GM06990 (cell line): ENCODE measurements at regions not wholly inside any gene's neighbourhood (a gene's known extent, or its start where the extent isn't known, plus 50 kb on each side); places are given as distances from the start of the nearest gene placed in this dataset.

Source experiments
- DNase-seq: peaks from one replicate; pipeline ENCODE4 v3.0.0-alpha.2; 2011; ENCODE audit not compliant: insufficient read length; ENCODE audit errors: extremely low read depth
- H3K27me3 ChIP-seq: replicated peaks from 2 replicates; pipeline ENCODE4 v1.6.0; 2011; ENCODE audit warnings: low read length; ENCODE audit not compliant: control insufficient read depth, insufficient read depth
- H3K36me3 ChIP-seq: 2 replicates; pipeline ENCODE4 v1.5.1; 2011; ENCODE audit warnings: low read length; ENCODE audit not compliant: control insufficient read depth, insufficient read depth
- H3K4me3 ChIP-seq: replicated peaks from 2 replicates; pipeline ENCODE4 v1.5.1; 2011; ENCODE audit warnings: low read depth, mild to moderate bottlenecking, control low read depth, low read length
- CTCF ChIP-seq: IDR thresholded peaks from 2 replicates; pipeline ENCODE4 v1.5.1; 2011; ENCODE audit warnings: low read length, control low read depth, mild to moderate bottlenecking, inconsistent platforms; ENCODE audit not compliant: insufficient read depth, poor library complexity, severe bottlenecking

DNA sequence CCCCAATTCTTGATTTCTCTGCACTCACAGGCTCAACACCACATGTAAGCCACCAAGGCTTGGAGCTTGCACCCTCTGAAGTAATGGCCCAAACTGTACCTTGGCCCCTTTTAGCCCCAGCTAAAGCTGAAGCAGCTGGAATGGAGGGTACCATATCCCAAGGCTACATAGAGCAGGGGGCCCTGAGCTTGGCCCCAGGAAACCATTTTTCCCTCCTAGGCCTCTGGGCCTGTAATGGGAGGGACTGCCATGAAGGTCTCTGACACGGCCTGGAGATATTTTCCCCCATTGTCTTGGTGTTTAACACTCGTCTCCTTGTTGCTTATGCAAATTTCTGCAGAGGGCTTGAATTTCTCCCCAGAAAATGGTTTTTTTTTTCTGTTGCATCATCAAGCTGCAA, 69.7 kb downstream of the SKA1 start:
- Histone ChIP-seq H3K4me3 (no peak overlapping the region), H3K27me3 (no peaks in the 10 kb centered on the region), H3K36me3 (no peaks in the 10 kb centered on the region)
- no peak for DNase-seq
- no peak for TF ChIP-seq CTCF

GRCh38 chr18:50446629-50447028, 71.8 kb downstream of the SKA1 start:
- no peak for TF ChIP-seq CTCF
- H3K36me3 ChIP-seq: no peaks in the 10 kb centered on the region
- H3K4me3 ChIP-seq: no peak overlapping the region
- no peaks in the 10 kb centered on the region for H3K27me3 ChIP-seq
- no peak for DNase-seq

DNA sequence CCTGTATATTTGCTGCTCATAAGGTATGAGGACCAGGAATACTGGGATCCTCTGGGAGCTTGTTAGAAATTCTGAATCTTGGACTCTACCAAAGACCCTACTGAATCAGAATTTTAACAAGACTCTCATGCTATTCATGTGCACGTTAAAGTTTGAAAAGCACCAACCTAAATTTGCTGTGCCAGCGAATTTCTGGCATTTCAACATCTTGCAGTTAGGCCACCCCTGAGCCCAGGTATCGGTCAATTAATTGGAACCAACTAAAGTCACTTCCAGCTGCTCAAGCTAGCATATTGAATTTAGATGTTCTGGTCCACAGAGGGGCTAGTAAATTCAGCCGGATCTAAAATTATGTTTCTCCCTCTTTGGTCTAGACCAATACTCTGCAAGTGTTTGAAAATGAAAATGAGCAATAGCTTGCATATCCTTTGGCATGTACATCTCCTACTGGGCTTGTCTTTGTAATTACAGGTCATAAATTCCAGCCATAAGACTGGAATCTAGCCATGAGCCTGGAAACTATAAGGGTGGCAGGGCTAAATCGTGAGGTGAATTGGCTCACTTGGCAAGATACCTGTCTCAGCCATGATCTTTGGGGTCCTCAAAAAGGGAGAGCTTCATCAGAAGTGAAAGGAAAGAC, 72.4 kb downstream of the SKA1 start:
- H3K36me3 ChIP-seq: no peaks in the 10 kb centered on the region
- DNase-seq: no peak
- H3K4me3 ChIP-seq: no peak overlapping the region
- no peak for TF ChIP-seq CTCF
- no peaks in the 10 kb centered on the region for H3K27me3 ChIP-seq

DNA sequence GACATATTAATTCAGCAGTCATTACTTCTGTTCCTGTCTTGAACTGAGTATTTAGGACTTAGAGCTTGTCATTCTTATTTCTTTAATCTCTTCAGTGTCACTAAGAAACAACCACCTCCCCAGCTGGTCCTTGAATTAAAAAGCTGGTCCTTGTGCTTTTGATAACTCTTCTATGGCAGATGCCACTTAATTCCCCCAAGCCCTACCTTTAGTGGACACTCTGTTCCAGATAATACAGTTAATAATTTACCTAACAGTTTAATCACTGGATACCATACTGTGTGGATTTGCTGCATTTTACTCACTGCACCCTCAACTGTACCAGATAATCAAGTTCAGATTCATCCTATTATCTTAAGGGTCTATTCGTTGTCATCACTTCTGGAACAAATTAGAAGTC, 73.1 kb downstream of the SKA1 start:
- Histone ChIP-seq H3K36me3 (no peaks in the 10 kb centered on the region), H3K4me3 (no peak overlapping the region), H3K27me3 (no peaks in the 10 kb centered on the region)
- TF ChIP-seq CTCF: no peak
- DNase-seq: no peak

DNA sequence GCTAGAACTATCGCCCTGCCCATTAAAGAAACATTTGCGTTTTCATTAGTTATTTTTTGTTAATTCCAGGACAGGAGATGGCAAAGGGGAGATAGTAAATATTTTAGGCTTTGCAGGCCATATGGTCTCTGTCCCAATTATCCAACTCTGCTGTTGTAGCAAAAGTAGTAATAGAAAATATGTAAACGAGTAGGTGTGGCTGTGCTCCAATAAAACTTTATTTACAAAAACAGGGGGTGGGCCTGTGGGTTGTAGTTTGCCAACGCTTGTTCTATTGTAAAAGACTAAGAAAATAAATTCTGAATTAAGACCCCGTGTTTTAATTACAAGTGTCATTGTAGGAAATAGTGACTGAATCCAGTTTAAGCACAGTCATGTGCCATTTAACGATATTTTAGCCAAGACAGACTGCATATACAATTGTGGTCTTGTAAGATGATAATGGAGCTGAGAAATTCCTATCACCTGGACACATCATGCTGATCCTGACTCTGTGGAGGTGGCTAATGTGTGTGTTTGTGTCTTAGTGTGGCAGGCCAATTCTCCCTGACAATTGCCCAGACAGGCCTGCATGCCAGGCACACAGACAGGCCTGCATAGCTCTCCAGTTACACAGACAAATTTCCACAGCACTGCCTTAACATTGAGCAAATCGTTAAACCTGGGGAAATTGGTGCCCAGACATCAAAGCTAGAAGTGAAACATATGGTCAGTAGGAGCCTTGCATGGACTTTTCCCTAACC, 76.4 kb downstream of the SKA1 start:
- no peak overlapping the region for H3K4me3 ChIP-seq
- no peak for DNase-seq
- H3K36me3 ChIP-seq: no peaks in the 10 kb centered on the region
- no peaks in the 10 kb centered on the region for H3K27me3 ChIP-seq
- no peak for TF ChIP-seq CTCF
